H9 (cell line): ENCODE measurements at regions not wholly inside any gene's neighbourhood (a gene's known extent, or its start where the extent isn't known, plus 50 kb on each side); places are given as distances from the start of the nearest gene placed in this dataset.

Experiments
- DNase-seq: peaks from one replicate; pipeline ENCODE4 v3.0.0-alpha.2; 2017
- H2AFZ ChIP-seq: one replicate; pipeline ENCODE4 v1.6.1; 2013; ENCODE audit warnings: mild to moderate bottlenecking, low read length, control low read depth, moderate library complexity
- H2AK5ac ChIP-seq: 2 replicates; pipeline ENCODE4 v1.6.1; 2013; ENCODE audit warnings: low read length, control low read depth, mixed read lengths; ENCODE audit not compliant: insufficient read length
- H2BK120ac ChIP-seq: one replicate; pipeline ENCODE4 v1.6.1; 2013; ENCODE audit warnings: low read depth, mild to moderate bottlenecking, low read length, control low read depth, inconsistent platforms; ENCODE audit not compliant: poor library complexity, severe bottlenecking
- H2BK12ac ChIP-seq: 2 replicates; pipeline ENCODE4 v1.6.1; 2013; ENCODE audit warnings: low read length, control low read depth, mixed read lengths, low read depth; ENCODE audit not compliant: insufficient read length
- H2BK15ac ChIP-seq: 2 replicates; pipeline ENCODE4 v1.6.1; 2013; ENCODE audit warnings: low read depth, low read length, control low read depth
- H2BK20ac ChIP-seq: one replicate; pipeline ENCODE4 v1.6.1; 2013; ENCODE audit warnings: low read depth, mild to moderate bottlenecking, low read length, control low read depth, inconsistent platforms; ENCODE audit not compliant: poor library complexity, severe bottlenecking
- H2BK5ac ChIP-seq: 2 replicates; pipeline ENCODE4 v1.6.1; 2013; ENCODE audit warnings: low read length, control low read depth, mixed read lengths; ENCODE audit not compliant: insufficient read length
- H3K14ac ChIP-seq: 2 replicates; pipeline ENCODE4 v1.6.1; 2013; ENCODE audit warnings: low read length, control low read depth; ENCODE audit not compliant: insufficient read depth
- H3K18ac ChIP-seq: 2 replicates; pipeline ENCODE4 v1.6.1; 2013; ENCODE audit warnings: low read depth, mild to moderate bottlenecking, mixed read lengths, low read length, control low read depth; ENCODE audit not compliant: insufficient read length
- H3K23ac ChIP-seq: 2 replicates; pipeline ENCODE4 v1.6.1; 2013; ENCODE audit warnings: low read length, control low read depth, mixed read lengths, low read depth; ENCODE audit not compliant: insufficient read length
- H3K23me2 ChIP-seq: 2 replicates; pipeline ENCODE4 v1.6.1; 2013; ENCODE audit warnings: low read depth, mild to moderate bottlenecking, mixed read lengths, low read length, control low read depth; ENCODE audit not compliant: insufficient read length, poor library complexity, severe bottlenecking
- H3K27ac ChIP-seq: 2 replicates; pipeline ENCODE4 v1.5.1; 2013; ENCODE audit warnings: low read length, control low read depth, mixed read lengths, low read depth; ENCODE audit not compliant: insufficient read length
- H3K27me3 ChIP-seq: 2 replicates; pipeline ENCODE4 v1.6.1; 2013; ENCODE audit warnings: low read length, control low read depth, inconsistent platforms; ENCODE audit not compliant: insufficient read depth
- H3K4ac ChIP-seq: 2 replicates; pipeline ENCODE4 v1.6.1; 2013; ENCODE audit warnings: low read depth, mild to moderate bottlenecking, control low read depth, inconsistent platforms, low read length, moderate library complexity
- H3K4me1 ChIP-seq: 2 replicates; pipeline ENCODE4 v1.6.1; 2013; ENCODE audit warnings: low read length, control low read depth, inconsistent platforms; ENCODE audit not compliant: insufficient read depth
- H3K4me2 ChIP-seq: 2 replicates; pipeline ENCODE4 v1.6.1; 2013; ENCODE audit warnings: low read length, control low read depth, mixed read lengths; ENCODE audit not compliant: insufficient read length, insufficient read depth
- H3K56ac ChIP-seq: 2 replicates; pipeline ENCODE4 v1.6.1; 2013; ENCODE audit warnings: low read depth, mild to moderate bottlenecking, mixed read lengths, low read length, control low read depth; ENCODE audit not compliant: insufficient read length
- H3K79me1 ChIP-seq: 2 replicates; pipeline ENCODE4 v1.6.1; 2013; ENCODE audit warnings: low read depth, mild to moderate bottlenecking, moderate library complexity, low read length, control low read depth, inconsistent platforms; ENCODE audit not compliant: insufficient read depth, poor library complexity, severe bottlenecking
- H3K79me2 ChIP-seq: 2 replicates; pipeline ENCODE4 v1.6.1; 2013; ENCODE audit warnings: low read length, control low read depth, inconsistent platforms; ENCODE audit not compliant: insufficient read depth
- H3K9ac ChIP-seq: 2 replicates; pipeline ENCODE4 v1.6.1; 2013; ENCODE audit warnings: low read length, control low read depth, mixed read lengths; ENCODE audit not compliant: insufficient read length; ENCODE audit errors: extremely low read depth
- H3K9me3 ChIP-seq: one replicate; pipeline ENCODE4 v1.6.1; 2013; ENCODE audit warnings: low read depth, low read length, inconsistent platforms; ENCODE audit not compliant: control insufficient read depth
- H3T11ph ChIP-seq: one replicate; pipeline ENCODE4 v1.6.1; 2013; ENCODE audit warnings: mild to moderate bottlenecking, low read length, control low read depth, inconsistent platforms
- H4K20me1 ChIP-seq: one replicate; pipeline ENCODE4 v1.6.1; 2013; ENCODE audit not compliant: control insufficient read depth, insufficient read length, insufficient read depth
- H4K5ac ChIP-seq: 2 replicates; pipeline ENCODE4 v1.6.1; 2013; ENCODE audit warnings: low read depth, mild to moderate bottlenecking, mixed read lengths, low read length, control low read depth; ENCODE audit not compliant: insufficient read length
- H4K8ac ChIP-seq: replicated peaks from 2 replicates; pipeline ENCODE4 v1.6.1; 2013; ENCODE audit warnings: low read length, control low read depth, mixed read lengths, low read depth; ENCODE audit not compliant: insufficient read length
- H4K91ac ChIP-seq: 2 replicates; pipeline ENCODE4 v1.6.1; 2013; ENCODE audit warnings: low read depth, mild to moderate bottlenecking, moderate library complexity, mixed read lengths, low read length, control low read depth; ENCODE audit not compliant: insufficient read length
- H3K27ac Mint-ChIP-seq, 3 experiments: 2 replicates in 2 of 3; 3 replicates in 1 of 3; pipeline ENCODE4 v1.8.0; 2020 to 2021; ENCODE audit warnings: mixed read lengths in 3 of 3, mild to moderate bottlenecking in 1 of 3, moderate library complexity in 1 of 3
- H3K27me3 Mint-ChIP-seq: 2 replicates; pipeline ENCODE4 v1.8.0; 2021; ENCODE audit warnings: low read depth, mild to moderate bottlenecking, moderate library complexity, mixed read lengths
- H3K36me3 Mint-ChIP-seq, 3 experiments: 2 replicates in 2 of 3; 3 replicates in 1 of 3; pipeline ENCODE4 v1.8.0; 2020 to 2021; ENCODE audit warnings: low read depth in 3 of 3, mixed read lengths in 3 of 3; ENCODE audit not compliant: insufficient read depth in 1 of 3
- H3K4me1 Mint-ChIP-seq, 2 experiments: 2 replicates each; pipeline ENCODE4 v1.8.0; 2020; ENCODE audit warnings: mixed read lengths in 2 of 2
- H3K4me3 Mint-ChIP-seq, 2 experiments: 2 replicates in 1 of 2; 3 replicates in 1 of 2; pipeline ENCODE4 v1.8.0; 2020 to 2021; ENCODE audit warnings: mild to moderate bottlenecking in 2 of 2, mixed read lengths in 2 of 2, moderate library complexity in 1 of 2
- H3K9me3 Mint-ChIP-seq, 2 experiments: 2 replicates in 1 of 2; 3 replicates in 1 of 2; pipeline ENCODE4 v1.8.0; 2020; ENCODE audit warnings: mild to moderate bottlenecking in 2 of 2, mixed read lengths in 2 of 2, moderate library complexity in 1 of 2
- WGBS: extraction: QIAGEN DNeasy Blood & Tissue Kit; methylation state at CpG from one replicate; pipeline ENCODE4 v1.1.7; 2013; ENCODE audit warnings: missing lambda C conversion rate, low lambda C conversion rate, mixed read lengths; ENCODE audit not compliant: insufficient read length; ENCODE audit errors: extremely low coverage; 5-methylcytosine and 5-hydroxymethylcytosine counted together
- TF ChIP-seq, protein P1 (sequence below): fragments of 200-600 bp; sonication (generic); conservative IDR thresholded peaks from 3 replicates; pipeline ENCODE4 v1.8.0; 2021; ENCODE audit warnings: antibody characterized with exemption, mild to moderate bottlenecking

GRCh38 chr7:82685214-82685613 is 241.6 kb upstream of the CACNA2D1 start:
- Histone ChIP-seq H4K20me1 (no peaks in the 10 kb centered on the region), H3K23me2 (no peaks in the 10 kb centered on the region), H3T11ph (no peak overlapping the region), H2BK5ac (no peak overlapping the region), H3K79me2 (no peaks in the 10 kb centered on the region), H2BK15ac (no peak overlapping the region), H3K9me3 (no peaks in the 10 kb centered on the region), H2AK5ac (no peak overlapping the region), H3K9ac (no peak overlapping the region), H2AFZ (no peak overlapping the region), H4K91ac (no peak overlapping the region), H3K27me3 (no peaks in the 10 kb centered on the region), H3K18ac (no peak overlapping the region), H3K14ac (no peak overlapping the region), H2BK20ac (no peak overlapping the region), H4K8ac (no peak overlapping the region), H2BK12ac (no peak overlapping the region), H3K56ac (no peak overlapping the region), H3K23ac (no peak overlapping the region), H4K5ac (no peak overlapping the region), H3K4me2 (no peak overlapping the region), H3K79me1 (no peaks in the 10 kb centered on the region), H2BK120ac (no peak overlapping the region), H3K27ac (no peak overlapping the region), H3K4me1 (no peaks in the 10 kb centered on the region), H3K4ac (no peak overlapping the region)
- no peaks in the 10 kb centered on the region for H3K9me3 Mint-ChIP-seq
- DNase-seq: no peak
- H3K27me3 Mint-ChIP-seq: no peaks in the 10 kb centered on the region
- H3K4me1 Mint-ChIP-seq: no peaks in the 10 kb centered on the region
- H3K4me3 Mint-ChIP-seq: no peak overlapping the region
- H3K27ac Mint-ChIP-seq: no peak overlapping the region
- TF ChIP-seq, protein P1, sequence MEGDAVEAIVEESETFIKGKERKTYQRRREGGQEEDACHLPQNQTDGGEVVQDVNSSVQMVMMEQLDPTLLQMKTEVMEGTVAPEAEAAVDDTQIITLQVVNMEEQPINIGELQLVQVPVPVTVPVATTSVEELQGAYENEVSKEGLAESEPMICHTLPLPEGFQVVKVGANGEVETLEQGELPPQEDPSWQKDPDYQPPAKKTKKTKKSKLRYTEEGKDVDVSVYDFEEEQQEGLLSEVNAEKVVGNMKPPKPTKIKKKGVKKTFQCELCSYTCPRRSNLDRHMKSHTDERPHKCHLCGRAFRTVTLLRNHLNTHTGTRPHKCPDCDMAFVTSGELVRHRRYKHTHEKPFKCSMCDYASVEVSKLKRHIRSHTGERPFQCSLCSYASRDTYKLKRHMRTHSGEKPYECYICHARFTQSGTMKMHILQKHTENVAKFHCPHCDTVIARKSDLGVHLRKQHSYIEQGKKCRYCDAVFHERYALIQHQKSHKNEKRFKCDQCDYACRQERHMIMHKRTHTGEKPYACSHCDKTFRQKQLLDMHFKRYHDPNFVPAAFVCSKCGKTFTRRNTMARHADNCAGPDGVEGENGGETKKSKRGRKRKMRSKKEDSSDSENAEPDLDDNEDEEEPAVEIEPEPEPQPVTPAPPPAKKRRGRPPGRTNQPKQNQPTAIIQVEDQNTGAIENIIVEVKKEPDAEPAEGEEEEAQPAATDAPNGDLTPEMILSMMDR: no peak
- no peaks in the 10 kb centered on the region for H3K36me3 Mint-ChIP-seq
- WGBS: 100% methylated on average over 1 of the region's 1 CpG
